ENCODE measurements at regions not wholly inside any gene's neighbourhood (a gene's known extent, or its start where the extent isn't known, plus 50 kb on each side); places are given as distances from the start of the nearest gene placed in this dataset.

GRCh38 chr20:40809361-40809760 lies 120.3 kb upstream of the MAFB start:
- no peaks in the 10 kb centered on the region for H3K9me3 ChIP-seq (replicated peaks; ENCODE audit: control insufficient read depth, insufficient read depth, low read depth, low read length)
- in situ Hi-C loops (cut with MboI), result no loop called here
- H4K20me1 ChIP-seq (replicated peaks; ENCODE audit: control insufficient read depth, insufficient read depth, low read length), result no peaks in the 10 kb centered on the region; the same call in 1 of the 2 replicates
- 0% methylated on average over 5 of the region's 5 CpGs for WGBS (ENCODE audit: insufficient coverage, low coverage, missing lambda C conversion rate)
- no TSS peak for BruUV-seq (replicated peaks)
- H3K27ac ChIP-seq (ENCODE audit: extremely low read depth, low read depth, low read length), result no peak overlapping the region
- H3K9me1 ChIP-seq (ENCODE audit: control insufficient read depth, insufficient read depth, low read length), result no peaks in the 10 kb centered on the region
- TF ChIP-seq NCOA1 (IDR thresholded peaks at IDR 0.05; ENCODE audit: low read depth), result no peak
- no peak overlapping the region for H3K4me2 ChIP-seq (ENCODE audit: insufficient read depth, low read length)
- no peak overlapping the region for H2AFZ ChIP-seq (ENCODE audit: low read depth, low read length)
- no peak overlapping the region for H3K4me3 ChIP-seq
- CTCF ChIA-PET (ENCODE audit: low intra/inter-chr PET ratio), result no interaction called here
- H3K36me3 ChIP-seq (ENCODE audit: control insufficient read depth, insufficient read depth, low read length), result no peaks in the 10 kb centered on the region
- no peaks in the 10 kb centered on the region for H3K79me2 ChIP-seq (ENCODE audit: control insufficient read depth, insufficient read depth, low read length)
- POLR2A ChIA-PET, result no interaction called here
- DNase-seq (ENCODE audit: extremely low read depth in 1 of 4, low spot score in 3 of 4) (no peak), ATAC-seq (no peak), FAIRE-seq (no peak)
- H3K4me1 ChIP-seq (replicated peaks in 1 of 2; ENCODE audit: control insufficient read depth in 2 of 2, insufficient read depth in 2 of 2, low read length in 2 of 2), result no peaks in the 10 kb centered on the region
- intact Hi-C loops (cut with micrococcal nuclease), result no loop called here
- H3K9ac ChIP-seq (ENCODE audit: insufficient read depth in 1 of 2, low read depth in 2 of 2, low read length in 2 of 2), result no peak overlapping the region
- peaks cover 0 to 19% of the 10 kb centered on the region in 2 experiments; a peak in 2 of 5 replicates for H3K27me3 ChIP-seq (ENCODE audit: control insufficient read depth in 2 of 2, insufficient read depth in 2 of 2, low read length in 2 of 2)

GRCh38 chr20:40810332-40811000 lies 121.4 kb upstream of the MAFB start:
- 1% methylated on average over 5 of the region's 5 CpGs for WGBS (ENCODE audit: insufficient coverage, low coverage, missing lambda C conversion rate)
- H3K36me3 ChIP-seq (ENCODE audit: control insufficient read depth, insufficient read depth, low read length), result no peaks in the 10 kb centered on the region
- intact Hi-C loops (cut with micrococcal nuclease), result no loop called here
- H2AFZ ChIP-seq (ENCODE audit: low read depth, low read length), result no peak overlapping the region
- H3K4me3 ChIP-seq, result no peak overlapping the region
- H3K9me1 ChIP-seq (ENCODE audit: control insufficient read depth, insufficient read depth, low read length), result no peaks in the 10 kb centered on the region
- in situ Hi-C loops (cut with MboI), result no loop called here
- ATAC-seq (no peak), FAIRE-seq (no peak), DNase-seq (ENCODE audit: extremely low read depth in 1 of 4, low spot score in 3 of 4) (no peak)
- no peak overlapping the region for H3K9ac ChIP-seq (ENCODE audit: insufficient read depth in 1 of 2, low read depth in 2 of 2, low read length in 2 of 2)
- ChIA-PET CTCF (ENCODE audit: low intra/inter-chr PET ratio) (no interaction called here), POLR2A (no interaction called here)
- H3K4me1 ChIP-seq (replicated peaks in 1 of 2; ENCODE audit: control insufficient read depth in 2 of 2, insufficient read depth in 2 of 2, low read length in 2 of 2), result no peaks in the 10 kb centered on the region
- no peaks in the 10 kb centered on the region for H4K20me1 ChIP-seq (replicated peaks; ENCODE audit: control insufficient read depth, insufficient read depth, low read length)
- H3K4me2 ChIP-seq (ENCODE audit: insufficient read depth, low read length), result no peak overlapping the region
- no TSS peak for BruUV-seq (replicated peaks)
- no peaks in the 10 kb centered on the region for H3K79me2 ChIP-seq (ENCODE audit: control insufficient read depth, insufficient read depth, low read length)
- H3K27ac ChIP-seq (ENCODE audit: extremely low read depth, low read depth, low read length), result no peak overlapping the region
- peaks cover 0 to 19% of the 10 kb centered on the region in 2 experiments; a peak in 2 of 5 replicates for H3K27me3 ChIP-seq (ENCODE audit: control insufficient read depth in 2 of 2, insufficient read depth in 2 of 2, low read length in 2 of 2)
- H3K9me3 ChIP-seq (replicated peaks; ENCODE audit: control insufficient read depth, insufficient read depth, low read depth, low read length), result no peaks in the 10 kb centered on the region
- TF ChIP-seq TAF7 (tag; IDR thresholded peaks at IDR 0.05) (no peak), PTTG1 (tag; IDR thresholded peaks at IDR 0.05; ENCODE audit: low read depth) (no peak), MCM7 (IDR thresholded peaks at IDR 0.05) (no peak), BRD4 (IDR thresholded peaks at IDR 0.05) (no peak), STAG1 (CRISPR knock-in tag; IDR thresholded peaks at IDR 0.05; ENCODE audit: borderline replicate concordance) (no peak), PHF8 (IDR thresholded peaks at IDR 0.05; ENCODE audit: borderline replicate concordance, low read length) (no peak), E4F1 (CRISPR knock-in tag; IDR thresholded peaks at IDR 0.05; ENCODE audit: borderline replicate concordance) (no peak), POLR2AphosphoS2 (IDR thresholded peaks at IDR 0.05; ENCODE audit: low read length) (no peak), ZFP91 (CRISPR knock-in tag; IDR thresholded peaks at IDR 0.05) (no peak)

All from K562 (cell line).